ENCODE measurements at regions not wholly inside any gene's neighbourhood (a gene's known extent, or its start where the extent isn't known, plus 50 kb on each side); places are given as distances from the start of the nearest gene placed in this dataset.
A peak's percentile ranks its signal among the peaks of the same experiment; 100 is the strongest.
"Not testable (repeated sequence)": the region's sequence is repeated elsewhere in the genome, so short reads cannot be mapped to it uniquely, and the experiment has no call there.

GRCh38 chr3:34676436-34676835, 878.0 kb downstream of the PDCD6IP start:
- Histone ChIP-seq H3K27ac (ENCODE audit: low read length) (no peak overlapping the region), H3F3A (ENCODE audit: insufficient read depth, low read length, poor library complexity, severe bottlenecking) (no peaks in the 10 kb centered on the region), H3K9me3 (ENCODE audit: low read length) (peaks cover 5% of the 10 kb centered on the region), H2AFZ (ENCODE audit: low read depth, low read length) (no peak overlapping the region), H3K36me3 (ENCODE audit: insufficient read depth, low read length) (no peaks in the 10 kb centered on the region), H4K20me1 (ENCODE audit: insufficient read depth) (no peaks in the 10 kb centered on the region), H3K4me2 (ENCODE audit: low read length) (no peak overlapping the region), H3K79me2 (replicated peaks; ENCODE audit: insufficient read depth, low read length) (no peaks in the 10 kb centered on the region), H3K9me2 (ENCODE audit: insufficient read depth, low read length) (no peaks in the 10 kb centered on the region), H3K4me3 (ENCODE audit: low read length) (no peak overlapping the region), H3K9ac (ENCODE audit: low read length) (no peak overlapping the region), H3K27me3 (ENCODE audit: insufficient read depth, low read depth, low read length) (no peaks in the 10 kb centered on the region)
- no peak for TF ChIP-seq MXI1 (conservative IDR thresholded peaks at IDR 0.05; ENCODE audit: poor library complexity, severe bottlenecking)
- TF ChIP-seq EP300 (conservative IDR thresholded peaks at IDR 0.05; ENCODE audit: poor library complexity, severe bottlenecking), result no peak

GRCh38 chr3:34678575-34678974, 880.1 kb downstream of the PDCD6IP start:
- H3F3A ChIP-seq (ENCODE audit: insufficient read depth, low read length, poor library complexity, severe bottlenecking), result no peaks in the 10 kb centered on the region
- no peak overlapping the region for H3K4me2 ChIP-seq (ENCODE audit: low read length)
- H4K20me1 ChIP-seq (ENCODE audit: insufficient read depth), result no peaks in the 10 kb centered on the region
- no peaks in the 10 kb centered on the region for H3K9me2 ChIP-seq (ENCODE audit: insufficient read depth, low read length)
- no peaks in the 10 kb centered on the region for H3K79me2 ChIP-seq (replicated peaks; ENCODE audit: insufficient read depth, low read length)
- no peak overlapping the region for H3K27ac ChIP-seq (ENCODE audit: low read length)
- H3K27me3 ChIP-seq (ENCODE audit: insufficient read depth, low read depth, low read length), result no peaks in the 10 kb centered on the region
- H2AFZ ChIP-seq (ENCODE audit: low read depth, low read length), result no peak overlapping the region
- H3K4me3 ChIP-seq (ENCODE audit: low read length), result no peak overlapping the region
- no peaks in the 10 kb centered on the region for H3K36me3 ChIP-seq (ENCODE audit: insufficient read depth, low read length)
- TF ChIP-seq CTCF (IDR thresholded peaks at IDR 0.05; ENCODE audit: poor library complexity, severe bottlenecking) (no peak), RAD21 (conservative IDR thresholded peaks at IDR 0.05) (no peak), EP300 (conservative IDR thresholded peaks at IDR 0.05; ENCODE audit: poor library complexity, severe bottlenecking) (no peak)
- no peak overlapping the region for H3K9ac ChIP-seq (ENCODE audit: low read length)
- H3K9me3 ChIP-seq (ENCODE audit: low read length), result peaks cover 5% of the 10 kb centered on the region

GRCh38 chr3:34679055-34679454, 880.6 kb downstream of the PDCD6IP start:
- not testable (repeated sequence) for H4K20me1 ChIP-seq (ENCODE audit: insufficient read depth); H3K4me2 ChIP-seq (ENCODE audit: low read length); H3F3A ChIP-seq (ENCODE audit: insufficient read depth, low read length, poor library complexity, severe bottlenecking); H3K4me3 ChIP-seq (ENCODE audit: low read length); H3K9me2 ChIP-seq (ENCODE audit: insufficient read depth, low read length); H3K36me3 ChIP-seq (ENCODE audit: insufficient read depth, low read length); H3K9me3 ChIP-seq (ENCODE audit: low read length); H3K27me3 ChIP-seq (ENCODE audit: insufficient read depth, low read depth, low read length); H3K79me2 ChIP-seq (replicated peaks; ENCODE audit: insufficient read depth, low read length); H3K27ac ChIP-seq (ENCODE audit: low read length); H3K9ac ChIP-seq (ENCODE audit: low read length); H2AFZ ChIP-seq (ENCODE audit: low read depth, low read length)

GRCh38 chr3:34683851-34684250, 885.4 kb downstream of the PDCD6IP start:
- H3K9me2 ChIP-seq (ENCODE audit: insufficient read depth, low read length), result no peaks in the 10 kb centered on the region

More at GRCh38 chr3:34683851-34684250, 885.4 kb downstream of the PDCD6IP start:
- H3K9me3 ChIP-seq (ENCODE audit: low read length), result peaks cover 5% of the 10 kb centered on the region
- no peak overlapping the region for H3K4me3 ChIP-seq (ENCODE audit: low read length)
- no peak overlapping the region for H2AFZ ChIP-seq (ENCODE audit: low read depth, low read length)
- H4K20me1 ChIP-seq (ENCODE audit: insufficient read depth), result no peaks in the 10 kb centered on the region
- no peaks in the 10 kb centered on the region for H3F3A ChIP-seq (ENCODE audit: insufficient read depth, low read length, poor library complexity, severe bottlenecking)
- no peaks in the 10 kb centered on the region for H3K36me3 ChIP-seq (ENCODE audit: insufficient read depth, low read length)
- no peak for TF ChIP-seq REST (IDR thresholded peaks at IDR 0.05; ENCODE audit: borderline replicate concordance)
- TF ChIP-seq SMC3 (conservative IDR thresholded peaks at IDR 0.05; ENCODE audit: poor library complexity), result peak; percentile 70
- peak; percentile 71 for TF ChIP-seq RAD21 (conservative IDR thresholded peaks at IDR 0.05)
- peak; percentile 61 for TF ChIP-seq CTCF (IDR thresholded peaks at IDR 0.05; ENCODE audit: poor library complexity, severe bottlenecking)
- no peaks in the 10 kb centered on the region for H3K79me2 ChIP-seq (replicated peaks; ENCODE audit: insufficient read depth, low read length)
- H3K9ac ChIP-seq (ENCODE audit: low read length), result no peak overlapping the region
- no peaks in the 10 kb centered on the region for H3K27me3 ChIP-seq (ENCODE audit: insufficient read depth, low read depth, low read length)
- no peak overlapping the region for H3K27ac ChIP-seq (ENCODE audit: low read length)
- H3K4me2 ChIP-seq (ENCODE audit: low read length), result no peak overlapping the region

All from neural cell (in vitro differentiated cells).